ENCODE measurements at regions not wholly inside any gene's neighbourhood (a gene's known extent, or its start where the extent isn't known, plus 50 kb on each side); places are given as distances from the start of the nearest gene placed in this dataset.

DNA sequence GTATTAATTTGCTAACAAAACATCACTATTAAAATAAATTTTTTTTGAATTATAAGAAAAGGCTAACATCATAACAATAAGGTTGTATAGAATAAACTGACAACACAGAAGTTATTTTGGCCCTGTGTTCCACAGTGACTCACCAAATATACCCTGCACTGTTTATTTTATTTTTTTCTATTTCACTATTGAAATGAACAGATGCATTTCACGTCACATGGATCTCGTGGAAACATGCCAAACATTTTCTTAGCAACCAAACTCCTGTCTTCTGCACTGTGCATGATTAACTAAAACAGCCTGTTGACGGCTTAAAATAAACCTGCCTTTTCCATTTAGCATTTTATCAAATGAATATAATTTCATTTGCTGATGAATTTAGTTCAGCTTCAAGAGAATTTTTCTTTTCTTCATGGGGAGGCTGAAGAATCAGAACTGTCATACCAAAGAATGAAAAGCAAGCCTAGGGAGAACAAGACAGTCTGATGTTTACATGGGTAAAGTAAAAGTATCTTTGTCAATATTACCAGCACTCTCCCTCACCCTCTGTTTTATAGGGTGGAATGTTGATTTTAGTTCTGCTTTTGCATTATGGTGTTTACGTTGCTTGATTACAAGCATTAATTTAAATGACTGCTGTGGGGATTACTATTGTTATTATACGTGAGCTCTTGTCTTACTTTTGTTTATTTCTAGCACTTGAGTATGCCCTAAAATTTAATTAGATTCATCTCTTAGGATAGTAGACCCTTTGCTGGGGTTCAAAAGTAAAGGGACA, 115.3 kb downstream of the LCA5 start:
- no peak for TF ChIP-seq EP300 (IDR thresholded peaks at IDR 0.05; ENCODE audit: borderline replicate concordance in 1 of 2, low read depth in 2 of 2, low read length in 2 of 2)
- no peak for TF ChIP-seq TAF1 (IDR thresholded peaks at IDR 0.05; ENCODE audit: low read depth, low read length)
- TF ChIP-seq EZH2 (IDR thresholded peaks at IDR 0.05; ENCODE audit: low read depth, low read length, severe bottlenecking), result no peak
